Coronary artery (tissue), 2 donors: ENCODE measurements at regions not wholly inside any gene's neighbourhood (a gene's known extent, or its start where the extent isn't known, plus 50 kb on each side); places are given as distances from the start of the nearest gene placed in this dataset.

Source experiments
- DNase-seq: peaks from one replicate; pipeline ENCODE4 v3.0.0-alpha.2; 2017; ENCODE audit warnings: low spot score
- H3K27ac ChIP-seq, 2 donors: fragments of 200-600 bp; sonication (generic); one replicate each; pipeline ENCODE4 v1.5.1; 2016 to 2019
- H3K4me3 ChIP-seq: fragments of 200-600 bp; sonication (generic); 2 replicates; pipeline ENCODE4 v1.5.1; 2016; ENCODE audit warnings: mild to moderate bottlenecking, moderate library complexity
- CTCF ChIP-seq: fragments of 200-600 bp; sonication (generic); IDR thresholded peaks from one replicate; pipeline ENCODE4 v1.5.1; 2019; ENCODE audit warnings: antibody characterized with exemption

- no peak for DNase-seq
- Histone ChIP-seq H3K27ac (no peak overlapping the region), H3K4me3 (no peak overlapping the region)
- no peak for TF ChIP-seq CTCF
Measured at GRCh38 chr10:10346390-10347150, 671.1 kb upstream of the CELF2 start.

- H3K27ac ChIP-seq = no peak overlapping the region
- no peak for DNase-seq
- H3K4me3 ChIP-seq = no peak overlapping the region
- no peak for TF ChIP-seq CTCF
Measured at GRCh38 chr10:10350050-10350449, 667.6 kb upstream of the CELF2 start.

- TF ChIP-seq CTCF = no peak
- H3K27ac ChIP-seq = no peak overlapping the region
- no peak for DNase-seq
- no peak overlapping the region for H3K4me3 ChIP-seq
Measured at GRCh38 chr10:10351451-10351850, 666.2 kb upstream of the CELF2 start.

- H3K4me3 ChIP-seq = no peak overlapping the region
- TF ChIP-seq CTCF = no peak
- no peak for DNase-seq
- no peak overlapping the region for H3K27ac ChIP-seq
Measured at GRCh38 chr10:10353326-10353868, 664.3 kb upstream of the CELF2 start.

- no peak for TF ChIP-seq CTCF
- H3K4me3 ChIP-seq = no peak overlapping the region
- DNase-seq = no peak
- H3K27ac ChIP-seq = no peak overlapping the region
Measured at GRCh38 chr10:10359263-10359662, 658.4 kb upstream of the CELF2 start.

- no peak for TF ChIP-seq CTCF
- Histone ChIP-seq H3K27ac (no peak overlapping the region), H3K4me3 (no peak overlapping the region)
- no peak for DNase-seq
Measured at GRCh38 chr10:10361301-10361885, 656.3 kb upstream of the CELF2 start.

GRCh38 chr10:10362800-10363199, 654.9 kb upstream of the CELF2 start:
- Histone ChIP-seq H3K27ac (no peak overlapping the region), H3K4me3 (no peak overlapping the region)
- no peak for TF ChIP-seq CTCF
- DNase-seq = no peak
